Activated T-cell treated with anti-CD3 and anti-CD28 coated beads, Interleukin-2, amount 50 U/mL, for 4 hours (primary cell): ENCODE measurements at regions not wholly inside any gene's neighbourhood (a gene's known extent, or its start where the extent isn't known, plus 50 kb on each side); places are given as distances from the start of the nearest gene placed in this dataset.

Experiments used
- ATAC-seq, 2 donors: fragments of 200-7000 bp; cut with Tn5 transposase; one replicate each; pipeline ENCODE4 v1.10.0; 2021
- DNase-seq: peaks from one replicate; pipeline ENCODE4 v3.0.0-alpha.2; 2020
- H3K27me3 Mint-ChIP-seq: one replicate; pipeline ENCODE4 v1.8.0; 2021; ENCODE audit warnings: low read depth, mixed read lengths
- H3K36me3 Mint-ChIP-seq: one replicate; pipeline ENCODE4 v1.8.0; 2022; ENCODE audit warnings: mixed read lengths; ENCODE audit not compliant: insufficient read depth
- H3K4me1 Mint-ChIP-seq: one replicate; pipeline ENCODE4 v1.8.0; 2021; ENCODE audit warnings: low read depth, mixed read lengths
- H3K4me3 Mint-ChIP-seq: one replicate; pipeline ENCODE4 v1.8.0; 2021; ENCODE audit warnings: mild to moderate bottlenecking, moderate library complexity, mixed read lengths
- H3K9me3 Mint-ChIP-seq: one replicate; pipeline ENCODE4 v1.8.0; 2021; ENCODE audit warnings: mixed read lengths

DNA sequence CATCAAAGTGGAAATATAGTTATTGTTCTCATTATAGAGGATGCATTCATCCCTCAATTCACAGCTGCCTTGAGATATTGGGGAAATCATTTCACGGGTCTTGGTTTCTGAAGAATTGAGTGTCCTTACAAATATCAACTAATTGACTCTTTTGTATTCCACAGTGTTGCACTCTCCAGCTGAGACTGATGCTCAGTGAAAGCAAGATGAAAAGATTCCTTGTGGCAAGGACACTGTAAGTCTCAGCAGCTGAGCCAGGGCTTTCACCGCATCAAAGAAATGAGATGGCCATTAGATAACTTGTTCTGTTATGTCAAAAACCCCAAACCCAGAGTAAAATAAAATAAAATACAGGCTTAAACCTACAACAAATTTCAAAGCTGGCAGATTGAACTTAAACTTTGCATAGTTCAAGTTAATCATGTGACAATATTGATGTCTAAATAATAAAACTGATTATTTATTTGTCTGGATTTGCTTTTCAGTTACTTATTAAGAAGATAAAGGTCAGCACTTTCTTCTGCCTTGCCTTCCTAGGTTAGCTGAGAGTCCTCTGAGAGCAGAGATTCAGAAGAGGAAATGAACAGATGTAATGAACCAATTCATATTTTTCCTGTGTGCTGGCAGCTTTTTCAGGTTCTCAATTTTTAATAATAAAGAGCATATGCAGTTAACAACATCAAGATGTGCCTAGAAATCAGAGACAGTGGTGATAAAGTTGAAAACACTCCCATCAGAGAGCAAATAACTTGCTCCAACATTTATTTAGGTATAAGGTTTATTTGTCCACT lies 82.4 kb upstream of the SMLR1 start:
- DNase-seq, result no peak
- peaks cover 4% of the 10 kb centered on the region for H3K9me3 Mint-ChIP-seq
- peaks cover 2% of the 10 kb centered on the region for H3K4me1 Mint-ChIP-seq
- ATAC-seq, result no peak
- H3K36me3 Mint-ChIP-seq, result no peaks in the 10 kb centered on the region
- H3K4me3 Mint-ChIP-seq, result no peak overlapping the region
- H3K27me3 Mint-ChIP-seq, result no peaks in the 10 kb centered on the region

DNA sequence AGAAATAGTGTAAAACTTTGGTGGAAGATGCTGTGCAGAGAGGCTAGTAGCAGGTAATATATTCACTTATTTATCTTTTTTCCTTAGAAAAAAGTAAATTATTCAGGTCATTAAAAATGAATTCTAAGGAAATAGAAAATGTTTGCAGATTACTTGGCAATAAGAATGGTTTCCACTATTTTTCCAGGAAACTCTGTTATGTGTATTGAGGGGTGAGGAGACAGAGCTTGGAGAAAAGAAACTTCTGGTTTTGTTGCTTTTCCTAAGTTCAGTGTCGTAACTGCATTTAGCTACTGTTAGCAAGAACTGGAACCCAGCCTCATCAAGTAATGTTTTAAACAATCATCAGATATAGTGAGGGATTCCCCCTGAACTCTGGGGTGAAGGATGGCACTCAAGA lies 79.2 kb upstream of the SMLR1 start:
- Mint-ChIP-seq H3K36me3 (no peaks in the 10 kb centered on the region), H3K9me3 (peaks cover 4% of the 10 kb centered on the region), H3K27me3 (no peaks in the 10 kb centered on the region), H3K4me1 (peaks cover 2% of the 10 kb centered on the region), H3K4me3 (no peak overlapping the region)
- no peak for DNase-seq
- ATAC-seq, result no peak

- no peak for ATAC-seq
- no peaks in the 10 kb centered on the region for H3K36me3 Mint-ChIP-seq
- no peaks in the 10 kb centered on the region for H3K27me3 Mint-ChIP-seq
- peaks cover 4% of the 10 kb centered on the region for H3K9me3 Mint-ChIP-seq
- no peak for DNase-seq
- H3K4me3 Mint-ChIP-seq, result no peak overlapping the region
- peaks cover 2% of the 10 kb centered on the region for H3K4me1 Mint-ChIP-seq
These were observed 77.8 kb upstream of the SMLR1 start for GRCh38 chr6:130749402-130749801.

GRCh38 chr6:130752267-130752666 lies 74.9 kb upstream of the SMLR1 start:
- H3K36me3 Mint-ChIP-seq, result no peaks in the 10 kb centered on the region
- peaks cover 4% of the 10 kb centered on the region for H3K9me3 Mint-ChIP-seq
- no peak overlapping the region for H3K4me3 Mint-ChIP-seq
- H3K4me1 Mint-ChIP-seq, result peaks cover 2% of the 10 kb centered on the region
- DNase-seq (no peak), ATAC-seq (no peak)
- H3K27me3 Mint-ChIP-seq, result no peaks in the 10 kb centered on the region

GRCh38 chr6:130754786-130755367 lies 72.3 kb upstream of the SMLR1 start:
- no peak overlapping the region for H3K4me3 Mint-ChIP-seq

GRCh38 chr6:130755368-130756034 lies 71.7 kb upstream of the SMLR1 start:
- H3K4me3 Mint-ChIP-seq, result no peak overlapping the region
- no peaks in the 10 kb centered on the region for H3K27me3 Mint-ChIP-seq
- peaks cover 5% of the 10 kb centered on the region for H3K9me3 Mint-ChIP-seq
- H3K36me3 Mint-ChIP-seq, result no peaks in the 10 kb centered on the region
- DNase-seq (no peak), ATAC-seq (no peak)
- peaks cover 6% of the 10 kb centered on the region for H3K4me1 Mint-ChIP-seq

More at GRCh38 chr6:130754786-130755367, 72.3 kb upstream of the SMLR1 start:
- DNase-seq, result no peak
- ATAC-seq, result no peak
- no peaks in the 10 kb centered on the region for H3K36me3 Mint-ChIP-seq
- no peaks in the 10 kb centered on the region for H3K9me3 Mint-ChIP-seq
- peaks cover 6% of the 10 kb centered on the region for H3K4me1 Mint-ChIP-seq
- H3K27me3 Mint-ChIP-seq, result no peaks in the 10 kb centered on the region

GRCh38 chr6:130756824-130757223 lies 70.4 kb upstream of the SMLR1 start:
- Mint-ChIP-seq H3K4me3 (no peak overlapping the region), H3K27me3 (no peaks in the 10 kb centered on the region), H3K36me3 (no peaks in the 10 kb centered on the region), H3K4me1 (peaks cover 6% of the 10 kb centered on the region), H3K9me3 (peaks cover 5% of the 10 kb centered on the region)
- ATAC-seq (no peak), DNase-seq (no peak)

GRCh38 chr6:130758813-130759212 lies 68.4 kb upstream of the SMLR1 start:
- DNase-seq (no peak), ATAC-seq (no peak)
- peaks cover 5% of the 10 kb centered on the region for H3K9me3 Mint-ChIP-seq
- H3K27me3 Mint-ChIP-seq, result no peaks in the 10 kb centered on the region
- no peak overlapping the region for H3K4me3 Mint-ChIP-seq
- H3K4me1 Mint-ChIP-seq, result peaks cover 6% of the 10 kb centered on the region
- no peaks in the 10 kb centered on the region for H3K36me3 Mint-ChIP-seq

DNA sequence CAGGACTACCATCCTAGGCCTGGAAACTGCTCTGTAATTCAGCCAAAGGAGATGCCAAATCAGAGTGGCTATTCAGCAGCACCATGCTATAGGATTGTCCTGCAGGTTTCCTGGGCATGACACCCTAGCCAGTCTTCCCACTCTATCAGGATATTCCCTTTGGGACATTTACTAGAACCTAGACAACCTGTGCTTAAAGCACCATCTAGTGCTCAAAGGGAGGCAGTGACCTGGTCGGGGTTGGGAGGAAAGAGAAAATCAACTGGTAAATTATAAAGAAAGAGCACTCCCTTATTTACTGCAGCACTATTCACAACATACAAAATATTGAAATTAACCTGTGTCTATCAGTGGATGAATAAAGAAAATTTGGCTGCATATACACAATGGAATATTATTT lies 67.2 kb upstream of the SMLR1 start:
- Mint-ChIP-seq H3K4me1 (peaks cover 6% of the 10 kb centered on the region), H3K9me3 (peaks cover 5% of the 10 kb centered on the region), H3K36me3 (no peaks in the 10 kb centered on the region), H3K27me3 (no peaks in the 10 kb centered on the region), H3K4me3 (no peak overlapping the region)
- ATAC-seq, result no peak
- DNase-seq, result no peak

DNA sequence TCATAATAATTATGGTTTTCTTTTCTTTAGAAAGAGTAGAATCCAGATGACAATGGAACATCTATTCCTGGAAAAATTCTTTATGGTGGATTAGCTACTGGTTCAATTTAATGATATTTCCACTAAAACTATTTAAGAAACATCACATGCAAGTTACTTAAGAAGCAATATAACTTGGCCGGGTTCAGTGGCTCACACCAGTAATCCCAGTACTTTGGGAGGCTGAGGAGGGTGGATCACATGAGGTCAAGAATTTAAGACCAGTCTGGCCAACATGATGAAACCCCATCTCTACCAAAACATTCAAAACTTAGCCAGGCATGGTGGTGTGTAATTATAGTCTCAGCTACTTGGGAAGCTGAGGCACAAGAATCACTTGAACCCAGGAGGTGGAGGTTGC lies 65.9 kb upstream of the SMLR1 start:
- Mint-ChIP-seq H3K36me3 (no peaks in the 10 kb centered on the region), H3K9me3 (peaks cover 5% of the 10 kb centered on the region), H3K4me3 (no peak overlapping the region), H3K27me3 (no peaks in the 10 kb centered on the region), H3K4me1 (peaks cover 4% of the 10 kb centered on the region)
- no peak for DNase-seq
- no peak for ATAC-seq

DNA sequence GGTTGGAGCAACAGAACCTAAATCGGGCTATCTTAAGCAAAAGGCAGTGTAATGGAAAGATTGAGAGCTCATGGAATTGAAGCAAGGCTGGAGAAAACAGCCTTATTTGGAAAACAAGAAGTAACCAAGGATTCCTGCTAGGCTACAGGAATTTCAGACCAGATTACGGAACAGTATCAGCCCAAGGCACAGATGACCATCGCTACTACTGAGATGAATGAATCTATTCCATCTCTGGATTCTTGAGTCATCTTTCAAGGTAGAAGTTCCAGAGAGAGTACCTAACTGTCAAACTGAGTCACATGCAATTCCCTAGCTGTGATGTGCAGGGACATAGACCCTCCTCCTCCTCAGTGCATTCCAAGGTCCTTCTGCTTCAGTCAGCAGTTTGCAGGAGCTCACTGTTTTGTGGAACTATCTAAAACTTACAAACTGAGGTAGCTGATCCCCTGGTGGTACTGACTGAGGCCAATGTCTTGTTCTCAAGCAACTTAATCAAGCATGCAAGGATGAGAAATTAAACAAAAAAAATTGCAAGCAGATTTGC lies 62.0 kb upstream of the SMLR1 start:
- DNase-seq, result no peak
- Mint-ChIP-seq H3K36me3 (no peaks in the 10 kb centered on the region), H3K4me3 (no peak overlapping the region)

DNA sequence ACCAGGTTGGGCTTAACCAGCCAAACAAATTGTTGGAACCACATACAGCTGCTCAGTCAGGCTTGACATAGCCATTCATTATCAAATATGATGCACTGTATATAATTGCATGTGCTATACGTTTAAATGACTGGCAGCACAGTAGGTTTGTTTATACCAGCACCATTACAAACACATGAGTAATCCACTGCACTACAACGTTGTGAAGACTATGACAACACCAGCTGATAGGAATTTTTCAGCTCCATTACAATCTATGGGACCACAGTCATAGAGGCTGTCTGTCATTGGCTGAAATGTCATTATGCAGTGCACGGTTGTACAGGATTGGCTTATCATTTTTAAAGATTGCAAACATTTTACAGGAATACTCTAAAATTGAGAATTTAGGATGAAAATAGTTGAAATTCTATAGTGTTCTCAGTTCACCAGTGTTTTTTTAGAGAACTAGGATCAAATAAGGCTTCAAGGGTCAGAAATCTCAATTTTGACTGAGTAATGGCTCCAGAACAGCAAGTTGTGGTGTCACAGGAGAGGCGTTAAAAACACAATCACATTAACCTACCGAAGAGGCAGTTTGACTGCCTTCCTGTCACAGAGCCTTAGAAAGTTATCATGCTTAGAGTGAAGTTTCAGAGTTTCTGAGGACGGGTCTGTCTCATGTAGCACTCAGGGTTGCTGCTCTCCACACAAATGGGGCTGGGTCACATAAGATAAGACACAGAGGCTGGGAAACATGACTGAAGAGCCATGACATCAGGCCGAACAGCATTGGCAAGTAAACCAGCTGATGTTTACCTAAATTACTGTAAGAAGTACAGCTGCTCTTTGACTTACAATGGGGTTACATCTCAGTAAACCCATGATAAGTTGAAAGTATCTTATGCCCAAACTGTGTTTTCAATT lies 60.7 kb upstream of the SMLR1 start:
- no peaks in the 10 kb centered on the region for H3K27me3 Mint-ChIP-seq
- H3K36me3 Mint-ChIP-seq, result no peaks in the 10 kb centered on the region
- H3K4me3 Mint-ChIP-seq, result no peak overlapping the region
- H3K4me1 Mint-ChIP-seq, result no peaks in the 10 kb centered on the region
- no peak for DNase-seq
- H3K9me3 Mint-ChIP-seq, result no peaks in the 10 kb centered on the region
- ATAC-seq, result no peak

More for the DNA sequence above, 62.0 kb upstream of the SMLR1 start:
- peaks cover 2% of the 10 kb centered on the region for H3K9me3 Mint-ChIP-seq
- no peak for ATAC-seq
- no peaks in the 10 kb centered on the region for H3K27me3 Mint-ChIP-seq
- H3K4me1 Mint-ChIP-seq, result no peaks in the 10 kb centered on the region

- Mint-ChIP-seq H3K4me3 (no peak overlapping the region), H3K27me3 (no peaks in the 10 kb centered on the region), H3K36me3 (no peaks in the 10 kb centered on the region), H3K9me3 (no peaks in the 10 kb centered on the region), H3K4me1 (no peaks in the 10 kb centered on the region)
- ATAC-seq, result no peak
- DNase-seq, result no peak
These were observed 57.3 kb upstream of the SMLR1 start for GRCh38 chr6:130769861-130770260.

- ATAC-seq, result no peak
- Mint-ChIP-seq H3K4me3 (no peak overlapping the region), H3K4me1 (peaks cover 5% of the 10 kb centered on the region), H3K27me3 (no peaks in the 10 kb centered on the region), H3K36me3 (no peaks in the 10 kb centered on the region), H3K9me3 (no peaks in the 10 kb centered on the region)
- DNase-seq, result no peak
These were observed 55.5 kb upstream of the SMLR1 start for GRCh38 chr6:130771741-130772140.
